Right atrium auricular region (tissue), 2 donors: ENCODE measurements at regions not wholly inside any gene's neighbourhood (a gene's known extent, or its start where the extent isn't known, plus 50 kb on each side); places are given as distances from the start of the nearest gene placed in this dataset.

Experiments
- DNase-seq: peaks from one replicate; pipeline ENCODE4 v3.0.0-alpha.2; 2019; ENCODE audit warnings: low spot score
- H3K27ac ChIP-seq, 2 donors: fragments of 200-600 bp; sonication (generic); 1 replicate in 1 of 2; 2 replicates in 1 of 2; pipeline ENCODE4 v1.5.1; 2016 to 2019
- H3K27me3 ChIP-seq, 2 donors: fragments of 200-600 bp; sonication (generic); one replicate each; pipeline versions ENCODE4 v1.5.1 to v1.6.0; 2017 to 2019
- H3K36me3 ChIP-seq: fragments of 200-600 bp; sonication (generic); one replicate; pipeline ENCODE4 v1.5.1; 2016
- H3K4me1 ChIP-seq, 2 donors: fragments of 200-600 bp; sonication (generic); one replicate each; pipeline versions ENCODE4 v1.5.1 to v1.6.0; 2017 to 2019
- H3K4me3 ChIP-seq, 2 donors: fragments of 200-600 bp; sonication (generic); 1 replicate in 1 of 2; 2 replicates in 1 of 2; pipeline ENCODE4 v1.5.1; 2017 to 2019; ENCODE audit warnings: mild to moderate bottlenecking in 1 of 2, moderate library complexity in 1 of 2
- H3K9me3 ChIP-seq, 2 donors: fragments of 200-600 bp; sonication (generic); one replicate each; pipeline ENCODE4 v1.5.1; 2019
- TF ChIP-seq, protein P1 (sequence below), 2 donors: fragments of 200-600 bp; sonication (generic); IDR thresholded peaks; one replicate each; pipeline ENCODE4 v1.5.1; 2019; ENCODE audit warnings: antibody characterized with exemption in 2 of 2

DNA sequence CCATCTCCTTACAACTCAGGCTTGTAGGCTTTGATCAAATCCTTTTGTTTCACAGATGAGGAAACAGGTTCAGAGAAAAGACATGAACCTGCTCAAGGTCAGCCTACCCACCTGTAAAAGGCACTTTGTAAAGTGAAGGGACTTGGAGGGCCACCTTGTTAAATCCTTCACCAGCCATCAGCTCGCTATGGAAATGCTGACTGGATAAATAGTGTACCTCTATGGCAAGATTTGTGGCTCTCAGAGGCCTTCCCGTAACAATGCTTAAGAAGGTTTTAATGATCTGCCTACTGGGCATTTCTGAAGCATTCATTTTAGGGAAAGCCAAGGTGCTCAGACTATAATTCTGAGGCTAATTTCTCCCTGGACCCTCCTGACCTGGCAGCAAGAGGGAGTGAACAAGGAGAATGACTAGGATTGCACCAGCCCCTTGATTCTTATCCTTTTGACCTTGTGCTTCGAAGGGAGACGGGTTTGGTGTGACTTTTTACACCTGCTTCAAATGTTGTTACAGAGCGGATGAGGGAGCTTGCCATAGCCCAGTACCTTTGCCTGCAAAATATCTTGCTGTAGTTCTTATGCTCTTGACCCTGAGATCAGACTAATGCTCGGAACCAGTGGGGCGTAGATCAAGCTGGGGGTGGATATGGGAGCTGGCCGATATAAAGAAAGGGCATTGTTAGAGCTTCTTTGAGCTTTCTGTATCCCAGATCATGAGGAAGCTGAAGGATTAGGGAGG is 90.9 kb upstream of the CXCR4 start:
- H3K9me3 ChIP-seq, result peaks cover 0 to 6% of the 10 kb centered on the region in 2 donors
- no peaks in the 10 kb centered on the region for H3K27me3 ChIP-seq
- H3K4me3 ChIP-seq, result no peak overlapping the region
- H3K36me3 ChIP-seq, result no peaks in the 10 kb centered on the region
- no peak for DNase-seq
- TF ChIP-seq, protein P1, sequence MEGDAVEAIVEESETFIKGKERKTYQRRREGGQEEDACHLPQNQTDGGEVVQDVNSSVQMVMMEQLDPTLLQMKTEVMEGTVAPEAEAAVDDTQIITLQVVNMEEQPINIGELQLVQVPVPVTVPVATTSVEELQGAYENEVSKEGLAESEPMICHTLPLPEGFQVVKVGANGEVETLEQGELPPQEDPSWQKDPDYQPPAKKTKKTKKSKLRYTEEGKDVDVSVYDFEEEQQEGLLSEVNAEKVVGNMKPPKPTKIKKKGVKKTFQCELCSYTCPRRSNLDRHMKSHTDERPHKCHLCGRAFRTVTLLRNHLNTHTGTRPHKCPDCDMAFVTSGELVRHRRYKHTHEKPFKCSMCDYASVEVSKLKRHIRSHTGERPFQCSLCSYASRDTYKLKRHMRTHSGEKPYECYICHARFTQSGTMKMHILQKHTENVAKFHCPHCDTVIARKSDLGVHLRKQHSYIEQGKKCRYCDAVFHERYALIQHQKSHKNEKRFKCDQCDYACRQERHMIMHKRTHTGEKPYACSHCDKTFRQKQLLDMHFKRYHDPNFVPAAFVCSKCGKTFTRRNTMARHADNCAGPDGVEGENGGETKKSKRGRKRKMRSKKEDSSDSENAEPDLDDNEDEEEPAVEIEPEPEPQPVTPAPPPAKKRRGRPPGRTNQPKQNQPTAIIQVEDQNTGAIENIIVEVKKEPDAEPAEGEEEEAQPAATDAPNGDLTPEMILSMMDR (IDR thresholded peaks at IDR 0.05), result no peak
- no peaks in the 10 kb centered on the region for H3K4me1 ChIP-seq
- no peak overlapping the region for H3K27ac ChIP-seq

- Histone ChIP-seq H3K27ac (no peak overlapping the region), H3K4me1 (no peaks in the 10 kb centered on the region), H3K4me3 (no peak overlapping the region), H3K36me3 (no peaks in the 10 kb centered on the region), H3K27me3 (no peaks in the 10 kb centered on the region), H3K9me3 (peaks cover 0 to 6% of the 10 kb centered on the region in 2 donors)
- TF ChIP-seq, protein P1 (IDR thresholded peaks at IDR 0.05), result no peak
- no peak for DNase-seq
Measured at GRCh38 chr2:136207665-136208064, 89.7 kb upstream of the CXCR4 start.

DNA sequence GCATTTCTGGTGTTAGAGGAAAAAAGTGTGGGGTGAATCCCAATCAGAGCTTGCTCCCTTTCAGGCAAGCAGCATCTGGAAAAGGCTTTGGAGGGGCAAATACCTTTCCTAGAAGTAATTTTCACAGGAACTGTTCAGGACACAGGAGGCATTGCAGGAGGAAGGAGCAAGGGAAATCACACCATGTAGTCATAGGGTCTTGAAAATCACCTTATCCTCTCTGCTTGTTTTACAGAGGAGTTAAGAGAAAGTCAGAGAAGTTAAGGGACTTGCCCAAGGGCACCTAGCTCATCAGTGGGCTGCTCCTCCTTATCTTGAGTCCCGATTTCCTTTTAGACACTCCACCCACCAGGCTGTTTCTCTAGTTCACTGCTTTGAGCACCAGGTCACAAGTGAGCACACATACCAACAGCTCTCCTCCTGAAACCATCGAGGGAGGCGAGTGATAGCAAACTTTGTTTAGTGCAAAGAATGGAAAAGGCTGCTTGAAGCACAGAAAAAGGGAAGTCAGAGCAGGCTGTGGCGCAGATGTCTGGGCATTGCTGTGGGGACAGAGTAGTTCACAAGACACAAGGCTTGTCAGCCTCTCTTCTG is 89.2 kb upstream of the CXCR4 start:
- no peak for DNase-seq
- Histone ChIP-seq H3K36me3 (no peaks in the 10 kb centered on the region), H3K4me3 (no peak overlapping the region), H3K27ac (no peak overlapping the region), H3K4me1 (no peaks in the 10 kb centered on the region), H3K9me3 (peaks cover 0 to 10% of the 10 kb centered on the region in 2 donors), H3K27me3 (no peaks in the 10 kb centered on the region)
- TF ChIP-seq, protein P1 (IDR thresholded peaks at IDR 0.05), result no peak

DNA sequence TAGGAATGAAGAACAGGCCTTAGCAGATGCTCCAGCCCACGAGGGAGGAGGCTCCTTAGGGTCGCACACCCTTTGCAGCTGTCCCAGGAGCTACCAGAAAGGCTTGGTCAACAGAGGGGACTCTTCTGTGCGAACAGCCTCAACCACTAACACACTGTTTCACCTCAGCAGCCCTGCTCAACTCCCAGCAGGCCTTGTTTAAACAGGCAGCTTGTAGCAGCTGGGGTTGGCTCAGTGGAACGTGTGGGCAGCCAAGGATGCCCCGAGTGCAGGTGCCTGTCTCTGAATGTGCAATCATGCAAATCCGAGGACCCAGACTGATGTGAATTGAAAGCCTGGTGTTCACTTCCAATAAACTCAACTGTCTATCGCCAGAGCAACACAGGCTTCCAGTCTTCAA is 88.7 kb upstream of the CXCR4 start:
- Histone ChIP-seq H3K36me3 (no peaks in the 10 kb centered on the region), H3K4me3 (no peak overlapping the region), H3K4me1 (no peaks in the 10 kb centered on the region), H3K27me3 (no peaks in the 10 kb centered on the region), H3K9me3 (peaks cover 0 to 11% of the 10 kb centered on the region in 2 donors), H3K27ac (no peak overlapping the region)
- DNase-seq, result no peak
- TF ChIP-seq, protein P1 (IDR thresholded peaks at IDR 0.05), result no peak

- Histone ChIP-seq H3K36me3 (no peaks in the 10 kb centered on the region), H3K4me3 (no peak overlapping the region), H3K4me1 (no peaks in the 10 kb centered on the region), H3K9me3 (peaks cover 0 to 11% of the 10 kb centered on the region in 2 donors), H3K27ac (no peak overlapping the region), H3K27me3 (no peaks in the 10 kb centered on the region)
- no peak for DNase-seq
- TF ChIP-seq, protein P1 (IDR thresholded peaks at IDR 0.05), result no peak
Measured at GRCh38 chr2:136205615-136206014, 87.7 kb upstream of the CXCR4 start.
